ENCODE measurements at regions not wholly inside any gene's neighbourhood (a gene's known extent, or its start where the extent isn't known, plus 50 kb on each side); places are given as distances from the start of the nearest gene placed in this dataset.

DNA sequence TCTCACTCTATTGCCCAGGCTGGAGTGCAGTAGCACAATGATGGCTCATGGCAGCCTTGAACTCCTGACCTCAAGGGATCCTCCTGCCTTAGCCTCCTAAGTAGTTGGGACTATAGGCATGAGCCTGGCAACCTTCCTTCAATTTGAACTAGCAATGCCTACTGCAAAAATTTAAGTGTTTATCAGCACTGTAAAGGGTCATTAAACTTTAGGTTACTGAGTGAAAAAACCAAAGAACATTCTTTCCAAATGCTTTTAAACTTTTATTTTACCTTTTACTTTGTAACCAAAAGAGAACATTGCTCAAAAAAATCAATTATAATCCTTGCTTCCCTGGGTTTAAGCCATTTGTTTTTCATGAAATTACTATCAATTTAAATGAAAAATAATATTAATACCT lies 101.0 kb upstream of the NHSL1 start:
- TF ChIP-seq, protein P1, sequence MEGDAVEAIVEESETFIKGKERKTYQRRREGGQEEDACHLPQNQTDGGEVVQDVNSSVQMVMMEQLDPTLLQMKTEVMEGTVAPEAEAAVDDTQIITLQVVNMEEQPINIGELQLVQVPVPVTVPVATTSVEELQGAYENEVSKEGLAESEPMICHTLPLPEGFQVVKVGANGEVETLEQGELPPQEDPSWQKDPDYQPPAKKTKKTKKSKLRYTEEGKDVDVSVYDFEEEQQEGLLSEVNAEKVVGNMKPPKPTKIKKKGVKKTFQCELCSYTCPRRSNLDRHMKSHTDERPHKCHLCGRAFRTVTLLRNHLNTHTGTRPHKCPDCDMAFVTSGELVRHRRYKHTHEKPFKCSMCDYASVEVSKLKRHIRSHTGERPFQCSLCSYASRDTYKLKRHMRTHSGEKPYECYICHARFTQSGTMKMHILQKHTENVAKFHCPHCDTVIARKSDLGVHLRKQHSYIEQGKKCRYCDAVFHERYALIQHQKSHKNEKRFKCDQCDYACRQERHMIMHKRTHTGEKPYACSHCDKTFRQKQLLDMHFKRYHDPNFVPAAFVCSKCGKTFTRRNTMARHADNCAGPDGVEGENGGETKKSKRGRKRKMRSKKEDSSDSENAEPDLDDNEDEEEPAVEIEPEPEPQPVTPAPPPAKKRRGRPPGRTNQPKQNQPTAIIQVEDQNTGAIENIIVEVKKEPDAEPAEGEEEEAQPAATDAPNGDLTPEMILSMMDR (conservative IDR thresholded peaks at IDR 0.05) = no peak
- no peak for TF ChIP-seq EZH2 (IDR thresholded peaks at IDR 0.05; ENCODE audit: low read depth)

Measured in PC-9 (cell line).